ENCODE measurements at regions not wholly inside any gene's neighbourhood (a gene's known extent, or its start where the extent isn't known, plus 50 kb on each side); places are given as distances from the start of the nearest gene placed in this dataset.

DNA sequence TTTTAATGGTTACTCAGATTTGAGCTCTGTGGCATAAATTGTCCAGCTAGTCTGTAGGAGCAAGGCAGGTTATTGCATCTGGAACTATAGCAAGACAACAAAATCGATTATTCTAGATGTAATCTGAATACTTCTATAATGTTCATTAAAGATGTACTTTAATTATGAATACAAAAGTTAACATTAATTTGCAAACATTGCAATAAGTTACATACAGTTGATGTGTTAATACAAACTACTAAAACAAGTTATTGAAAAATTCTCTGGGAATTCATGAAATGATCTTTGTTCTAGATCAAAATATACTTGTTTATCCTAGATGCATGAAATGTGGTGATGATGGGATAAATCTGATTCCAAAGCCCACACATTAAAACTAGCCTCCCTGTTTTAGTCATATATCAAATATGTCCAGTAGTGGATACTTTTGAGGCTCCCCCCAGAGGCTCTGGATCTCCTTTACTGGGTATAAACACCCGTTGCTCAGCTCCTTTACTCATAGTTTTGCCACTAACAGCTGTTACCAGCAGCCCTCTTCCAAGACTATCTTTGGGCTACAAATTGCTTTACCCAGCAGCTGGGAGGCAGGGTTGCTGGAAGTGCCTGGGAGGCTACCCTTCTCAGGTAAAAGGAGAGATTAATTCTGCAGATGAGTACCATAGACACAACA, 78.1 kb downstream of the ARL4A start:
- Histone ChIP-seq H2AFZ (ENCODE audit: low read depth) (no peak overlapping the region), H3K9ac (no peak overlapping the region), H3K4me3 (IDR thresholded peaks at IDR 0.05; ENCODE audit: insufficient read depth, low read depth, low read length) (no peak overlapping the region), H4K20me1 (ENCODE audit: insufficient read depth) (no peaks in the 10 kb centered on the region), H3K27me3 (ENCODE audit: insufficient read depth, low read depth) (no peaks in the 10 kb centered on the region), H3K4me1 (ENCODE audit: low read depth, poor library complexity, severe bottlenecking) (no peaks in the 10 kb centered on the region), H3K79me2 (ENCODE audit: insufficient read depth, low read depth) (no peaks in the 10 kb centered on the region), H3K4me2 (no peak overlapping the region), H3K36me3 (ENCODE audit: insufficient read depth) (no peaks in the 10 kb centered on the region), H3K27ac (no peak overlapping the region)
- TF ChIP-seq, protein P1, sequence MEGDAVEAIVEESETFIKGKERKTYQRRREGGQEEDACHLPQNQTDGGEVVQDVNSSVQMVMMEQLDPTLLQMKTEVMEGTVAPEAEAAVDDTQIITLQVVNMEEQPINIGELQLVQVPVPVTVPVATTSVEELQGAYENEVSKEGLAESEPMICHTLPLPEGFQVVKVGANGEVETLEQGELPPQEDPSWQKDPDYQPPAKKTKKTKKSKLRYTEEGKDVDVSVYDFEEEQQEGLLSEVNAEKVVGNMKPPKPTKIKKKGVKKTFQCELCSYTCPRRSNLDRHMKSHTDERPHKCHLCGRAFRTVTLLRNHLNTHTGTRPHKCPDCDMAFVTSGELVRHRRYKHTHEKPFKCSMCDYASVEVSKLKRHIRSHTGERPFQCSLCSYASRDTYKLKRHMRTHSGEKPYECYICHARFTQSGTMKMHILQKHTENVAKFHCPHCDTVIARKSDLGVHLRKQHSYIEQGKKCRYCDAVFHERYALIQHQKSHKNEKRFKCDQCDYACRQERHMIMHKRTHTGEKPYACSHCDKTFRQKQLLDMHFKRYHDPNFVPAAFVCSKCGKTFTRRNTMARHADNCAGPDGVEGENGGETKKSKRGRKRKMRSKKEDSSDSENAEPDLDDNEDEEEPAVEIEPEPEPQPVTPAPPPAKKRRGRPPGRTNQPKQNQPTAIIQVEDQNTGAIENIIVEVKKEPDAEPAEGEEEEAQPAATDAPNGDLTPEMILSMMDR (conservative IDR thresholded peaks at IDR 0.05; ENCODE audit: low read depth, low read length), result no peak

DNA sequence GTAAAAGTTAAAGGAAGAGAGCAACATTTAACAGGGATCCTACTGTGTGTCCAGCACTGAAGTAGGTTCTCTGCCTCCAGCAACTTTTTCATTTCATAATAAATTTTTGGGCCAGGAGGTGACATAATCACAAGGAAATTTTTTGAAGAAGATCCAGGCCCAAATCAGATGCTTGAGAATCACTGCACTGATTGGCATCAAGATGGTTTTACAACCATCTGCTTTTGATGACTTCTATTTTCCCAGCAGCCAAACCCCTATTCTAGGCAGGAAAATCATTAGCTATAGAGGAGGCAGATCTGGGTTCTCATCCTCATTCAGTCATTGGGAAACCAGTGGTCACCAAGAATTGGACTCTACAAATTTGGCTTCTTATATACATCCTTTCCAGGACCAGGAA, 79.0 kb downstream of the ARL4A start:
- H3K4me2 ChIP-seq, result no peak overlapping the region
- no peak overlapping the region for H3K9ac ChIP-seq
- no peak overlapping the region for H2AFZ ChIP-seq (ENCODE audit: low read depth)
- H3K36me3 ChIP-seq (ENCODE audit: insufficient read depth), result no peaks in the 10 kb centered on the region
- H3K27ac ChIP-seq, result no peak overlapping the region
- TF ChIP-seq, protein P1 (conservative IDR thresholded peaks at IDR 0.05; ENCODE audit: low read depth, low read length), result no peak
- no peaks in the 10 kb centered on the region for H3K79me2 ChIP-seq (ENCODE audit: insufficient read depth, low read depth)
- H3K4me3 ChIP-seq (IDR thresholded peaks at IDR 0.05; ENCODE audit: insufficient read depth, low read depth, low read length), result no peak overlapping the region
- H3K4me1 ChIP-seq (ENCODE audit: low read depth, poor library complexity, severe bottlenecking), result no peaks in the 10 kb centered on the region
- no peaks in the 10 kb centered on the region for H3K27me3 ChIP-seq (ENCODE audit: insufficient read depth, low read depth)
- no peaks in the 10 kb centered on the region for H4K20me1 ChIP-seq (ENCODE audit: insufficient read depth)

DNA sequence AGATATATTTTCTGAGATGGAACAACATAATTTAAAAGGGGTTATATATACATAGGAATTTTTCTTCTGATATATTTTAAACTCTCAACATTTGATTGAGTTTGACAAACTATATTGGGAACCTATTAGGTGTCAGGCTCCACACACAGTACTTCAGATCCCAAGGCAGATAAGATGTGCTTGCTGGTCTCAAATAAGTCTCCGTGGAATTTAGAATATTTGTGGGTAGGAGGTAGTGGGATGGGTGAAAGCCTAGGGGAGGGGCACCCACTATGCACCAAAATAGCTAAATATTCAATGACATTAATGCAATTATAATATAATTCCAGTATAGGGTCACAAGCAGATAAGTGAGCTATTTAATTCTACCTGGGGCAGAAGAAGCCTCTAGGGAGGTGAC, 81.5 kb downstream of the ARL4A start:
- Histone ChIP-seq H3K4me2 (no peak overlapping the region), H3K27ac (no peak overlapping the region)

DNA sequence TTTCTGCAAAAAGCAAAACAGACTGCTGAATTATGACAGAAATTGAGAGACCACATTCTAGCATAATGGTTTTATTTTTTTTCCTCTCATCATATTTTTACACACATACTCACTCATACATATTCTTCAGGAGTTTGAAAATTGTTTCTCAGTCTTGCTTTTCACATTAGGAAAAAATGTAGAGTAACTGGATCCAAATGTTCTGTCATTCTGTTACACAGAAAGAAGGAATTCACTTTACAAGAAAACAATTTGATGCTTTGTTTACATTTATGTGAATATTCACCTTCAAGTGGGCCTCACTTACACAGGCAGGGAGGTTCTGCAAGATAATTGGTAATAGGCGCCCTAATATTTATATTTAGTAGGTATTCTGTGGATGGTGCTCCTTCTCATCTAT, 82.0 kb downstream of the ARL4A start:
- Histone ChIP-seq H3K36me3 (ENCODE audit: insufficient read depth) (no peaks in the 10 kb centered on the region), H3K27ac (no peak overlapping the region), H3K79me2 (ENCODE audit: insufficient read depth, low read depth) (no peaks in the 10 kb centered on the region), H3K27me3 (ENCODE audit: insufficient read depth, low read depth) (no peaks in the 10 kb centered on the region), H3K4me2 (no peak overlapping the region), H3K4me3 (IDR thresholded peaks at IDR 0.05; ENCODE audit: insufficient read depth, low read depth, low read length) (no peak overlapping the region), H3K4me1 (ENCODE audit: low read depth, poor library complexity, severe bottlenecking) (no peaks in the 10 kb centered on the region), H2AFZ (ENCODE audit: low read depth) (no peak overlapping the region), H4K20me1 (ENCODE audit: insufficient read depth) (no peaks in the 10 kb centered on the region), H3K9ac (no peak overlapping the region)
- TF ChIP-seq, protein P1 (conservative IDR thresholded peaks at IDR 0.05; ENCODE audit: low read depth, low read length), result no peak

More for the DNA sequence above, 81.5 kb downstream of the ARL4A start:
- Histone ChIP-seq H4K20me1 (ENCODE audit: insufficient read depth) (no peaks in the 10 kb centered on the region), H3K36me3 (ENCODE audit: insufficient read depth) (no peaks in the 10 kb centered on the region), H3K9ac (no peak overlapping the region), H3K4me1 (ENCODE audit: low read depth, poor library complexity, severe bottlenecking) (no peaks in the 10 kb centered on the region), H2AFZ (ENCODE audit: low read depth) (no peak overlapping the region), H3K79me2 (ENCODE audit: insufficient read depth, low read depth) (no peaks in the 10 kb centered on the region), H3K27me3 (ENCODE audit: insufficient read depth, low read depth) (no peaks in the 10 kb centered on the region), H3K4me3 (IDR thresholded peaks at IDR 0.05; ENCODE audit: insufficient read depth, low read depth, low read length) (no peak overlapping the region)
- TF ChIP-seq, protein P1 (conservative IDR thresholded peaks at IDR 0.05; ENCODE audit: low read depth, low read length), result no peak

Measured in KMS-11 (cell line).